ENCODE measurements at regions not wholly inside any gene's neighbourhood (a gene's known extent, or its start where the extent isn't known, plus 50 kb on each side); places are given as distances from the start of the nearest gene placed in this dataset.

DNA sequence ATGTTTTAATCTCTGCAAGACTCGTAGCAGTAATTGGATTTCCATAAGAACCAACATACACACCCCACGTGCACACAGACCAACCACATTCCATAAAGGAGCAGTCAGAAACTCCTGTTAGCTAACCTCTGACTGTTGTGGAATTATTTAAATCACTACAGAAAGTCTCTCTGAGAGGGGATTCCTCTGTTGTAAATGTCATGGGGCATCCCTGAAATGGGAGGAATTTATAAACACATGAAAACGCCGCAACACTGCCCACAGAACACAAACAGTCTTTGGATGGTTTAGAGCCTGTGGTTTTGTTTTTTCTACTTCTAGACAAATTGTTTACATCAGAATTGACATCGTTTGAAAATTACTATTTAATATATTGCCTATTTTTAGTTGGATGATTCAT lies 740.1 kb upstream of the GRM7 start:
- Histone ChIP-seq H3K9ac (replicated peaks; ENCODE audit: extremely low read depth, insufficient read depth, low read length) (no peak overlapping the region), H3K4me3 (replicated peaks in 1 of 3; ENCODE audit: insufficient read depth in 1 of 3, low read depth in 1 of 3, low read length in 3 of 3) (no peak overlapping the region), H3K4me2 (ENCODE audit: insufficient read depth, low read length) (no peak overlapping the region), H3K27ac (ENCODE audit: insufficient read depth, low read depth, low read length) (no peak overlapping the region), H3K4me1 (ENCODE audit: control insufficient read depth, extremely low read depth, insufficient read depth, low read length) (no peaks in the 10 kb centered on the region), H3K9me1 (replicated peaks; ENCODE audit: control insufficient read depth, extremely low read depth, insufficient read depth, low read length) (no peaks in the 10 kb centered on the region), H2AFZ (ENCODE audit: low read depth, low read length) (no peak overlapping the region), H3K79me2 (ENCODE audit: control insufficient read depth, insufficient read depth, low read length) (no peaks in the 10 kb centered on the region), H4K20me1 (replicated peaks; ENCODE audit: control insufficient read depth, extremely low read depth, insufficient read depth, low read length) (no peaks in the 10 kb centered on the region), H3K27me3 (ENCODE audit: control insufficient read depth in 2 of 2, insufficient read depth in 2 of 2, low read length in 2 of 2) (no peaks in the 10 kb centered on the region), H3K9me3 (replicated peaks; ENCODE audit: control insufficient read depth, insufficient read depth, low read length) (no peaks in the 10 kb centered on the region), H3K36me3 (ENCODE audit: control insufficient read depth in 2 of 2, extremely low read depth in 1 of 2, insufficient read depth in 2 of 2, low read length in 2 of 2) (no peaks in the 10 kb centered on the region)
- TF ChIP-seq GATA2 (IDR thresholded peaks at IDR 0.05; ENCODE audit: insufficient read depth, insufficient read length, low read depth, low read length) (no peak), POLR2AphosphoS5 (IDR thresholded peaks at IDR 0.05; ENCODE audit: insufficient read depth, low read depth, low read length) (no peak), MAX (IDR thresholded peaks at IDR 0.05; ENCODE audit: insufficient read depth, insufficient read length) (no peak), MYC (IDR thresholded peaks at IDR 0.05; ENCODE audit: low read depth, low read length) (no peak)
- dilution Hi-C loops (cut with MboI; ENCODE audit: extremely low pct_ligation_motif_present, low sequenced_read_pairs): no loop called here
- intact Hi-C loops (cut with micrococcal nuclease): no loop called here
- FAIRE-seq (no peak), DNase-seq (ENCODE audit: low read depth, low spot score) (no peak)
- no TSS peak for BruUV-seq (replicated peaks)
- CTCF ChIA-PET: no interaction called here
- POLR2A ChIA-PET: no interaction called here

GRCh38 chr3:6124875-6125274 lies 736.0 kb upstream of the GRM7 start:
- no peaks in the 10 kb centered on the region for H3K27me3 ChIP-seq (ENCODE audit: control insufficient read depth in 2 of 2, insufficient read depth in 2 of 2, low read length in 2 of 2)
- intact Hi-C loops (cut with micrococcal nuclease) (no loop called here), dilution Hi-C loops (cut with MboI; ENCODE audit: extremely low pct_ligation_motif_present, low sequenced_read_pairs) (no loop called here)
- DNase-seq (ENCODE audit: low read depth, low spot score) (no peak), FAIRE-seq (no peak)
- no peaks in the 10 kb centered on the region for H4K20me1 ChIP-seq (replicated peaks; ENCODE audit: control insufficient read depth, extremely low read depth, insufficient read depth, low read length)
- H3K9ac ChIP-seq (replicated peaks; ENCODE audit: extremely low read depth, insufficient read depth, low read length): no peak overlapping the region
- no TSS peak for BruUV-seq (replicated peaks)
- H3K4me3 ChIP-seq (replicated peaks in 1 of 3; ENCODE audit: insufficient read depth in 1 of 3, low read depth in 1 of 3, low read length in 3 of 3): no peak overlapping the region
- H3K4me1 ChIP-seq (ENCODE audit: control insufficient read depth, extremely low read depth, insufficient read depth, low read length): no peaks in the 10 kb centered on the region
- H3K9me1 ChIP-seq (replicated peaks; ENCODE audit: control insufficient read depth, extremely low read depth, insufficient read depth, low read length): no peaks in the 10 kb centered on the region
- no peaks in the 10 kb centered on the region for H3K79me2 ChIP-seq (ENCODE audit: control insufficient read depth, insufficient read depth, low read length)
- H3K27ac ChIP-seq (ENCODE audit: insufficient read depth, low read depth, low read length): no peak overlapping the region
- CTCF ChIA-PET: no interaction called here
- H3K4me2 ChIP-seq (ENCODE audit: insufficient read depth, low read length): no peak overlapping the region
- H3K36me3 ChIP-seq (ENCODE audit: control insufficient read depth in 2 of 2, extremely low read depth in 1 of 2, insufficient read depth in 2 of 2, low read length in 2 of 2): no peaks in the 10 kb centered on the region
- POLR2A ChIA-PET: no interaction called here
- no peak overlapping the region for H2AFZ ChIP-seq (ENCODE audit: low read depth, low read length)
- no peak for TF ChIP-seq CTCF (IDR thresholded peaks at IDR 0.05; ENCODE audit: extremely low read depth in 1 of 2, insufficient read depth in 1 of 2, low read depth in 1 of 2, low read length in 2 of 2)
- no peak for TF ChIP-seq POLR2A (IDR thresholded peaks at IDR 0.05; ENCODE audit: low read depth, low read length)
- TF ChIP-seq EZH2 (IDR thresholded peaks at IDR 0.05; ENCODE audit: borderline replicate concordance, low read depth, low read length, severe bottlenecking): no peak
- TF ChIP-seq MAX (IDR thresholded peaks at IDR 0.05; ENCODE audit: insufficient read depth, insufficient read length): no peak
- TF ChIP-seq GATA2 (IDR thresholded peaks at IDR 0.05; ENCODE audit: insufficient read depth, insufficient read length, low read depth, low read length): no peak
- TF ChIP-seq JUN (IDR thresholded peaks at IDR 0.05; ENCODE audit: borderline replicate concordance, insufficient read depth, insufficient read length, low read depth): no peak
- TF ChIP-seq POLR2AphosphoS5 (IDR thresholded peaks at IDR 0.05; ENCODE audit: insufficient read depth, low read depth, low read length): no peak
- no peak for TF ChIP-seq MYC (IDR thresholded peaks at IDR 0.05; ENCODE audit: low read depth, low read length)
- TF ChIP-seq FOS (IDR thresholded peaks at IDR 0.05; ENCODE audit: borderline replicate concordance, insufficient read depth, low read length): no peak
- H3K9me3 ChIP-seq (replicated peaks; ENCODE audit: control insufficient read depth, insufficient read depth, low read length): peaks cover 2% of the 10 kb centered on the region

Data from endothelial cell of umbilical vein (primary cell).